Neuronal stem cell (in vitro differentiated cells): ENCODE measurements at regions not wholly inside any gene's neighbourhood (a gene's known extent, or its start where the extent isn't known, plus 50 kb on each side); places are given as distances from the start of the nearest gene placed in this dataset.
"Not testable (repeated sequence)": the region's sequence is repeated elsewhere in the genome, so short reads cannot be mapped to it uniquely, and the experiment has no call there.

Experiments used
- DNase-seq: peaks from one replicate; pipeline ENCODE4 v3.0.0-alpha.2; 2013; ENCODE audit warnings: low spot score
- H2AFZ ChIP-seq: one replicate; pipeline ENCODE4 v1.6.1; 2013; ENCODE audit warnings: mild to moderate bottlenecking, low read length, inconsistent platforms
- H2AK5ac ChIP-seq: 2 replicates; pipeline ENCODE4 v1.6.1; 2013; ENCODE audit warnings: low read depth, mild to moderate bottlenecking, inconsistent platforms, low read length, moderate library complexity, mixed read lengths
- H2BK120ac ChIP-seq: 2 replicates; pipeline ENCODE4 v1.6.1; 2013; ENCODE audit warnings: low read depth, mild to moderate bottlenecking, inconsistent platforms, low read length, moderate library complexity, mixed read lengths
- H2BK12ac ChIP-seq: one replicate; pipeline ENCODE4 v1.6.1; 2013; ENCODE audit warnings: low read length, inconsistent platforms
- H2BK15ac ChIP-seq: 2 replicates; pipeline ENCODE4 v1.6.1; 2013; ENCODE audit warnings: mild to moderate bottlenecking, low read length, inconsistent platforms, mixed read lengths
- H2BK5ac ChIP-seq: one replicate; pipeline ENCODE4 v1.6.1; 2013; ENCODE audit warnings: inconsistent platforms, mild to moderate bottlenecking, low read length, moderate library complexity
- H3K14ac ChIP-seq: one replicate; pipeline ENCODE4 v1.6.1; 2013; ENCODE audit warnings: low read length, inconsistent platforms
- H3K18ac ChIP-seq: 2 replicates; pipeline ENCODE4 v1.6.1; 2013; ENCODE audit warnings: low read length, inconsistent platforms
- H3K23ac ChIP-seq: 2 replicates; pipeline ENCODE4 v1.6.1; 2013; ENCODE audit warnings: low read depth, mild to moderate bottlenecking, mixed read lengths, low read length, inconsistent platforms; ENCODE audit not compliant: poor library complexity
- H3K27ac ChIP-seq: replicated peaks from 3 replicates; pipeline ENCODE4 v1.5.1; 2013; ENCODE audit warnings: low read length, inconsistent platforms
- H3K27me3 ChIP-seq, 3 experiments: 2 replicates each; pipeline ENCODE4 v1.6.1; 2013; ENCODE audit warnings: low read length in 3 of 3, mild to moderate bottlenecking in 2 of 3, inconsistent platforms in 1 of 3, low read depth in 1 of 3, mixed read lengths in 1 of 3, moderate library complexity in 1 of 3; ENCODE audit not compliant: control insufficient read depth in 3 of 3, insufficient read depth in 3 of 3
- H3K36me3 ChIP-seq, 2 donors: replicated peaks in 1 of 2; 2 replicates each; pipeline ENCODE4 v1.6.1; 2013; ENCODE audit warnings: low read length in 2 of 2; ENCODE audit not compliant: control insufficient read depth in 2 of 2, insufficient read depth in 2 of 2
- H3K4ac ChIP-seq: 2 replicates; pipeline ENCODE4 v1.6.1; 2013; ENCODE audit warnings: inconsistent platforms, mild to moderate bottlenecking, low read length, moderate library complexity
- H3K4me1 ChIP-seq, 2 donors: 1 replicate in 1 of 2; 2 replicates in 1 of 2; pipeline ENCODE4 v1.6.1; 2013; ENCODE audit warnings: low read length in 2 of 2, low read depth in 1 of 2; ENCODE audit not compliant: control insufficient read depth in 2 of 2, insufficient read depth in 1 of 2
- H3K4me2 ChIP-seq: one replicate; pipeline ENCODE4 v1.6.1; 2013; ENCODE audit warnings: mild to moderate bottlenecking, low read length, inconsistent platforms; ENCODE audit not compliant: insufficient read depth, poor library complexity, severe bottlenecking
- H3K4me3 ChIP-seq, 2 donors: 2 replicates each; pipeline ENCODE4 v1.5.1; 2013; ENCODE audit warnings: low read length in 2 of 2, mild to moderate bottlenecking in 2 of 2, inconsistent platforms in 1 of 2, moderate library complexity in 1 of 2
- H3K79me1 ChIP-seq: one replicate; pipeline ENCODE4 v1.6.1; 2013; ENCODE audit warnings: low read depth, mild to moderate bottlenecking, inconsistent platforms, low read length, moderate library complexity
- H3K9ac ChIP-seq: one replicate; pipeline ENCODE4 v1.6.1; 2013; ENCODE audit warnings: mild to moderate bottlenecking, low read depth, low read length, inconsistent platforms; ENCODE audit not compliant: poor library complexity
- H3K9me3 ChIP-seq, 2 donors: replicated peaks in 1 of 2; 2 replicates each; pipeline versions ENCODE3 to v1.6.1; 2013; ENCODE audit warnings: low read length in 2 of 2, mild to moderate bottlenecking in 2 of 2, inconsistent platforms in 1 of 2, low read depth in 1 of 2, mixed read lengths in 1 of 2, moderate library complexity in 1 of 2; ENCODE audit not compliant: control insufficient read depth in 2 of 2, insufficient read depth in 1 of 2
- H4K8ac ChIP-seq: one replicate; pipeline ENCODE4 v1.6.1; 2013; ENCODE audit warnings: low read depth, mild to moderate bottlenecking, inconsistent platforms, low read length, moderate library complexity
- H4K91ac ChIP-seq: one replicate; pipeline ENCODE4 v1.6.1; 2013; ENCODE audit warnings: low read length, low read depth, mild to moderate bottlenecking, inconsistent platforms; ENCODE audit not compliant: poor library complexity
- WGBS, 2 donors: extraction: QIAGEN DNeasy Blood & Tissue Kit; methylation state at CpG; one replicate each; pipeline ENCODE4 v1.1.7; 2013; ENCODE audit warnings: missing lambda C conversion rate in 2 of 2, mixed read lengths in 1 of 2; ENCODE audit not compliant: insufficient read length in 2 of 2, insufficient replicate concordance in 1 of 2; ENCODE audit errors: extremely low coverage in 2 of 2; 5-methylcytosine and 5-hydroxymethylcytosine counted together

GRCh38 chr3:110017304-110017703 is 680.0 kb upstream of the DPPA4 start:
- Histone ChIP-seq H2BK5ac (no peak overlapping the region), H3K14ac (no peak overlapping the region), H3K79me1 (no peaks in the 10 kb centered on the region), H2BK15ac (no peak overlapping the region), H2AFZ (no peak overlapping the region), H3K23ac (no peak overlapping the region), H2AK5ac (no peak overlapping the region), H3K4me1 (peaks cover 0 to 1% of the 10 kb centered on the region in 2 donors), H2BK12ac (no peak overlapping the region), H3K9ac (no peak overlapping the region), H3K4me2 (no peak overlapping the region), H2BK120ac (no peak overlapping the region), H3K27me3 (no peaks in the 10 kb centered on the region), H3K9me3 (no peaks in the 10 kb centered on the region), H4K91ac (no peak overlapping the region), H3K18ac (no peak overlapping the region), H3K27ac (no peak overlapping the region), H3K4ac (no peak overlapping the region), H3K4me3 (no peak overlapping the region), H3K36me3 (no peaks in the 10 kb centered on the region), H4K8ac (no peak overlapping the region)
- DNase-seq = no peak

GRCh38 chr3:110021659-110022058 is 684.3 kb upstream of the DPPA4 start:
- Histone ChIP-seq H2BK5ac (no peak overlapping the region), H2AK5ac (no peak overlapping the region), H3K9ac (no peak overlapping the region), H4K8ac (no peak overlapping the region), H2BK12ac (no peak overlapping the region), H4K91ac (no peak overlapping the region), H3K79me1 (no peaks in the 10 kb centered on the region), H3K9me3 (no peaks in the 10 kb centered on the region), H3K18ac (no peak overlapping the region), H3K4me1 (no peaks in the 10 kb centered on the region), H3K23ac (no peak overlapping the region), H3K27ac (no peak overlapping the region), H2AFZ (no peak overlapping the region), H3K14ac (no peak overlapping the region), H2BK15ac (no peak overlapping the region), H3K4me3 (no peak overlapping the region), H3K4me2 (no peak overlapping the region), H3K36me3 (no peaks in the 10 kb centered on the region), H3K27me3 (no peaks in the 10 kb centered on the region), H3K4ac (no peak overlapping the region), H2BK120ac (no peak overlapping the region)
- DNase-seq = no peak
- WGBS, 2 donors = no CpG with 5 or more reads among the region's 1 CpG

- not testable (repeated sequence) for H3K9ac ChIP-seq, H3K27ac ChIP-seq, H3K4me2 ChIP-seq, H3K14ac ChIP-seq, H3K36me3 ChIP-seq, H3K27me3 ChIP-seq, H4K8ac ChIP-seq, H2AFZ ChIP-seq, H4K91ac ChIP-seq, H3K4me3 ChIP-seq, H2BK5ac ChIP-seq, DNase-seq, H3K79me1 ChIP-seq, H2BK15ac ChIP-seq, H3K9me3 ChIP-seq, H2BK120ac ChIP-seq, H2BK12ac ChIP-seq, H2AK5ac ChIP-seq, H3K4me1 ChIP-seq, H3K23ac ChIP-seq, H3K4ac ChIP-seq, H3K18ac ChIP-seq
- WGBS, 2 donors = no CpG with 5 or more reads among the region's 1 CpG
These were observed 685.7 kb upstream of the DPPA4 start for GRCh38 chr3:110023022-110023421.

GRCh38 chr3:110026421-110026820 is 689.1 kb upstream of the DPPA4 start:
- Histone ChIP-seq H3K27ac (no peak overlapping the region), H3K14ac (no peak overlapping the region), H3K9me3 (peaks cover 0 to 4% of the 10 kb centered on the region in 2 donors), H3K4ac (no peak overlapping the region), H3K9ac (no peak overlapping the region), H2BK120ac (no peak overlapping the region), H2AFZ (no peak overlapping the region), H3K4me3 (no peak overlapping the region), H4K91ac (no peak overlapping the region), H2BK12ac (no peak overlapping the region), H2BK15ac (no peak overlapping the region), H3K27me3 (no peaks in the 10 kb centered on the region), H3K18ac (no peak overlapping the region), H3K79me1 (no peaks in the 10 kb centered on the region), H2AK5ac (no peak overlapping the region), H3K4me2 (no peak overlapping the region), H3K4me1 (peaks cover 0 to 4% of the 10 kb centered on the region in 2 donors), H3K36me3 (no peaks in the 10 kb centered on the region), H3K23ac (no peak overlapping the region), H4K8ac (no peak overlapping the region), H2BK5ac (no peak overlapping the region)
- no CpG with 5 or more reads among the region's 2 CpGs for WGBS, 2 donors
- DNase-seq = no peak
